ENCODE measurements at regions not wholly inside any gene's neighbourhood (a gene's known extent, or its start where the extent isn't known, plus 50 kb on each side); places are given as distances from the start of the nearest gene placed in this dataset.

GRCh38 chr17:34174496-34174895 lies 80.6 kb upstream of the CCL2 start:
- TF ChIP-seq, protein P1, sequence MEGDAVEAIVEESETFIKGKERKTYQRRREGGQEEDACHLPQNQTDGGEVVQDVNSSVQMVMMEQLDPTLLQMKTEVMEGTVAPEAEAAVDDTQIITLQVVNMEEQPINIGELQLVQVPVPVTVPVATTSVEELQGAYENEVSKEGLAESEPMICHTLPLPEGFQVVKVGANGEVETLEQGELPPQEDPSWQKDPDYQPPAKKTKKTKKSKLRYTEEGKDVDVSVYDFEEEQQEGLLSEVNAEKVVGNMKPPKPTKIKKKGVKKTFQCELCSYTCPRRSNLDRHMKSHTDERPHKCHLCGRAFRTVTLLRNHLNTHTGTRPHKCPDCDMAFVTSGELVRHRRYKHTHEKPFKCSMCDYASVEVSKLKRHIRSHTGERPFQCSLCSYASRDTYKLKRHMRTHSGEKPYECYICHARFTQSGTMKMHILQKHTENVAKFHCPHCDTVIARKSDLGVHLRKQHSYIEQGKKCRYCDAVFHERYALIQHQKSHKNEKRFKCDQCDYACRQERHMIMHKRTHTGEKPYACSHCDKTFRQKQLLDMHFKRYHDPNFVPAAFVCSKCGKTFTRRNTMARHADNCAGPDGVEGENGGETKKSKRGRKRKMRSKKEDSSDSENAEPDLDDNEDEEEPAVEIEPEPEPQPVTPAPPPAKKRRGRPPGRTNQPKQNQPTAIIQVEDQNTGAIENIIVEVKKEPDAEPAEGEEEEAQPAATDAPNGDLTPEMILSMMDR (IDR thresholded peaks at IDR 0.05; ENCODE audit: control insufficient read depth, insufficient read depth, low read depth, low read length, missing control alignments) = no peak
- no peak for DNase-seq (ENCODE audit: low read depth)
- no peak overlapping the region for H3K4me3 ChIP-seq (ENCODE audit: control insufficient read depth, low read depth, low read length)

- TF ChIP-seq, protein P1 (IDR thresholded peaks at IDR 0.05; ENCODE audit: control insufficient read depth, insufficient read depth, low read depth, low read length, missing control alignments) = no peak
- no peak overlapping the region for H3K4me3 ChIP-seq (ENCODE audit: control insufficient read depth, low read depth, low read length)
- DNase-seq (ENCODE audit: low read depth) = no peak
Observed at GRCh38 chr17:34176440-34176839, 78.6 kb upstream of the CCL2 start.

- TF ChIP-seq, protein P1 (IDR thresholded peaks at IDR 0.05; ENCODE audit: control insufficient read depth, insufficient read depth, low read depth, low read length, missing control alignments) = no peak
- DNase-seq (ENCODE audit: low read depth) = peak; percentile 7
Observed at GRCh38 chr17:34177642-34178041, 77.4 kb upstream of the CCL2 start.

DNA sequence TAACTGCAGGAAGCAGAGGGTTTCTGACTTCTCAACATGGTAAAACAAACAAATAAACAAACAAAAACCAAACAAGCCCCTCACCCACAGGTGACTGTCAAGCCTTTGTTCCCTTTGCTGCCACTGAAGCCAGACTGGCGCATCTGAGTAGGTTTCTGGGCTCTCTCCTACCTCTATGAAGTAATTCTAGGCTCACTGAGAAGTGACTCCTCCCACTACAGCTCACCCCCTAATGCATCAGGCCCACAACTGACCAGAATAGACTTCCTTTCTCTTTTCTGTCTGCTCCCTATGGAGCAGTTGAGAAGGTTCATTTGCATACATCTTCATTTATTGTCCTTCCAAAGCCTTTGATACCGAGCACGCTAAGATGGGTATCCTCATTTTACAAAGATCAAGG lies 77.0 kb upstream of the CCL2 start:
- no peak overlapping the region for H3K4me3 ChIP-seq (ENCODE audit: control insufficient read depth, low read depth, low read length)
- DNase-seq (ENCODE audit: low read depth) = no peak
- TF ChIP-seq, protein P1 (IDR thresholded peaks at IDR 0.05; ENCODE audit: control insufficient read depth, insufficient read depth, low read depth, low read length, missing control alignments) = no peak

More at GRCh38 chr17:34177642-34178041, 77.4 kb upstream of the CCL2 start:
- H3K4me3 ChIP-seq (ENCODE audit: control insufficient read depth, low read depth, low read length) = no peak overlapping the region

DNA sequence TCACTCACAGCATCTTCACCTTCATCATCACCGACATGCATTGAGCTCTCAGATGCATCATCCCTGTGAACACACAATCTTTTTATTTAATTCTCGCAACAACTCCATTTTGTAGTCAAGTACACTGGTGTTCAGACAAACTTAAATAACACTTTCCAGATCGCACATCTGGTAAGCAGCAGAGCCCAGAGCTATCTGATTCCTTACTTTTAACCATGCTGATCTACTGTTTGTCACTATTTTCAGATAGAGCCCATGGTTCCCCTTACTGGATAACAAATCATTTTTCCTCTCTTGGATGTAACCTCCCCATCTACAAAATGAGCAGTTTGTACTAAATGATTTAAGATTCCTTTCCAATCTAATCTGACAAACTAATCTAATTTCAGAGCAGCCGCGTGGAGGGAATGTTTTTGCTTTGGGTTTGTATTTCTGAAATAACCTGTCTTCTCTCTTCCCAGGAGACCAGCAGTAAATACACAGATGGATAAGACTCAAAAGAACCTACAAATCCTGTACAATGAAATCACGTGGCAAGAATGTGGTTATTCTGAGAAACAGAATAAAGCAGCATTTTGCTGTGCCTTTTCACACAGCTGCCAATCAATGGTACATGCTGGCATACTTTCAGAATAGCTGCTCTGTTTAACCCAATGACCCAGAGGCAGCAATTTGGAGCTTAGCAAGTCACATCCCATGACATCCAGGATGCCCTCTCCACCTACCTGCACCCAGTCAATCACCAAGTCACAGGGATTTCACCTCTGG lies 72.9 kb upstream of the CCL2 start:
- H3K4me3 ChIP-seq (ENCODE audit: control insufficient read depth, low read depth, low read length) = no peak overlapping the region
- TF ChIP-seq, protein P1 (IDR thresholded peaks at IDR 0.05; ENCODE audit: control insufficient read depth, insufficient read depth, low read depth, low read length, missing control alignments) = no peak
- DNase-seq (ENCODE audit: low read depth) = no peak

DNA sequence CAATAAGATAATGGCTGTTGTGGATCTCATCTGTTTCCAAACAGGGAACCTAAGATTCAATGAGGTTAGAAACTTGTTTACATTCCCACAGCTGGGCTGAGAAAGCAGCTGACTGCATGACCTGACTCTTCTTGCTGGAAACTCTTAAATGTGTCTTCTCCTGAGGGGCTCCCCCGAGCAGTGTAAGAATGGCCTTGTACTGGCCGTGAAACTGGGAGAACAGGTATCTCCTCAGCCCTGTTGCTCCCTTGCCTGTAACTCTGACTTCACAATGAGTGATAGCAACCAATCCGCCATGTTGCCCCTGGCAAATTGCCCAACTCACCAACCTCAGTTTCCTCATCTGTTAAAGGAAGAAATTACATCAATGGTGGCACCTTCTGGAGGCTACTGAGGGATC lies 59.1 kb upstream of the CCL2 start:
- DNase-seq (ENCODE audit: low read depth) = no peak
- TF ChIP-seq, protein P1 (IDR thresholded peaks at IDR 0.05; ENCODE audit: control insufficient read depth, insufficient read depth, low read depth, low read length, missing control alignments) = no peak
- no peak overlapping the region for H3K4me3 ChIP-seq (ENCODE audit: control insufficient read depth, low read depth, low read length)

Measured in AG09309 (cell line).